ENCODE measurements at regions not wholly inside any gene's neighbourhood (a gene's known extent, or its start where the extent isn't known, plus 50 kb on each side); places are given as distances from the start of the nearest gene placed in this dataset.

DNA sequence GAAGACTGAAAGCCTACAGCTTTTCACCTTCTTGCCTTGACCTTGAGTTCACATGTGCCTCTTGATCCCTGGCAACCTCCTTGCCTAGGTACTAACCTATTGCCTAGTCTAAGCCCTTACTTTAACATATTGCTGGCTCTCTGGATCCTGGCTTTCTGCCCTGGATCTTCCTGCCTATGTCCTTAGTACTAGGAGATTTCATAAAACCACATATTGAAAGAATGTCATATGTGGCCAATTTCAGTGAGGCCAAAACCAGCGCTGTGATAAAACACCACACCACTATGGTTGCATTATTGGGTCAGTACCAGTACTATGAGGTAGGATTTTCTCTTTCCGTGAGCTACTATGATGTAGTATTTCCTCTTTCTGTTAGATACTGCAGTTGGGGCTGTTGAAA, 80.4 kb downstream of the CT47B1 start:
- no peak for ATAC-seq
- POLR2A ChIA-PET = no interaction called here
- H3K4me2 ChIP-seq = no peak overlapping the region
- CTCF ChIA-PET = no interaction called here
- no peaks in the 10 kb centered on the region for H3K9me3 ChIP-seq
- TF ChIP-seq HOXA7 (CRISPR knock-in tag; IDR thresholded peaks at IDR 0.05) (no peak), TFCP2L1 (CRISPR knock-in tag; IDR thresholded peaks at IDR 0.05) (no peak), RCOR1 (IDR thresholded peaks at IDR 0.05; ENCODE audit: low read depth, low read length) (no peak), NR3C1 (IDR thresholded peaks at IDR 0.05) (no peak), SMC3 (IDR thresholded peaks at IDR 0.05) (no peak), TP53 (CRISPR knock-in tag; IDR thresholded peaks at IDR 0.05) (no peak), RAD21 (conservative IDR thresholded peaks at IDR 0.05 in 1 of 2, IDR thresholded peaks at IDR 0.05 in 1 of 2) (no peak), ESRRA (IDR thresholded peaks at IDR 0.05; ENCODE audit: borderline replicate concordance, low read length) (no peak)
- peaks cover 15% of the 10 kb centered on the region for H3K4me1 ChIP-seq
- DNase-seq (ENCODE audit: low read depth in 1 of 2, low spot score in 1 of 2) = no peak
- WGBS (ENCODE audit: missing lambda C conversion rate) = 55% methylated on average over 2 of the region's 2 CpGs
- no peak overlapping the region for H3K27ac ChIP-seq
- H3K4me3 ChIP-seq = no peak overlapping the region
- FAIRE-seq = no peak

DNA sequence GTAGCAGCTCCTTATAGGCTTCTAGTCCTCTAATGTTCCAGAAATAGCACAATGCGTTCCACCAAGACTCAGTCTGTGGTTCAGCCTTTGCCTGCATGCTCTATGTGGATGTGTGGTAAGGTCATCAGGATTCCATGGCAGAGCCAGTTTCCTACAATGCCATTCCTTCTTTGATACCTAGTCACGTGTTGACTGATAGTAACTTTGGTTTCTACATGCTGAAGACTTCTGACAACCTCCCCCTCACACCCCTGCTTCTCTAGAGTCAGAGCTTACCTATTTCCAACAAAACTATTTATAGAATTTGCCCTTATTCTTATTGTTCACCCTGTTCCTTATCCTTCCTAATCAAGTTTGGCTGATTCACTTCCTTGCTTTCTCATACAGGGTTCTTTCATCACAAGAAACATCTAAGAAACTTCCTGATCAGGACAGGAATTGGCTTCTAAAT, 81.1 kb downstream of the CT47B1 start:
- no peak for ATAC-seq
- TF ChIP-seq, protein P1, sequence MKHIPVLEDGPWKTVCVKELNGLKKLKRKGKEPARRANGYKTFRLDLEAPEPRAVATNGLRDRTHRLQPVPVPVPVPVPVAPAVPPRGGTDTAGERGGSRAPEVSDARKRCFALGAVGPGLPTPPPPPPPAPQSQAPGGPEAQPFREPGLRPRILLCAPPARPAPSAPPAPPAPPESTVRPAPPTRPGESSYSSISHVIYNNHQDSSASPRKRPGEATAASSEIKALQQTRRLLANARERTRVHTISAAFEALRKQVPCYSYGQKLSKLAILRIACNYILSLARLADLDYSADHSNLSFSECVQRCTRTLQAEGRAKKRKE (CRISPR knock-in tag; IDR thresholded peaks at IDR 0.05; ENCODE audit: low read depth) = no peak
- no peak for TF ChIP-seq CBX2 (IDR thresholded peaks at IDR 0.05; ENCODE audit: borderline replicate concordance, low read depth)
- TF ChIP-seq GATA3 (IDR thresholded peaks at IDR 0.05; ENCODE audit: borderline replicate concordance) = no peak
- TF ChIP-seq POLR2AphosphoS2 (conservative IDR thresholded peaks at IDR 0.05; ENCODE audit: low read length) = no peak
- TF ChIP-seq TFCP2L1 (CRISPR knock-in tag; IDR thresholded peaks at IDR 0.05) = no peak
- TF ChIP-seq TP53 (CRISPR knock-in tag; IDR thresholded peaks at IDR 0.05) = no peak
- no peak for TF ChIP-seq KDM1A (IDR thresholded peaks at IDR 0.05; ENCODE audit: low read depth)
- TF ChIP-seq FOXS1 (CRISPR knock-in tag; IDR thresholded peaks at IDR 0.05) = no peak
- TF ChIP-seq MAZ (IDR thresholded peaks at IDR 0.05; ENCODE audit: borderline replicate concordance, low read depth, low read length) = no peak
- no peak for TF ChIP-seq NR3C1 (IDR thresholded peaks at IDR 0.05)
- no peak for TF ChIP-seq ZSCAN20 (CRISPR knock-in tag; IDR thresholded peaks at IDR 0.05)
- no peak for TF ChIP-seq RNF2 (IDR thresholded peaks at IDR 0.05; ENCODE audit: borderline replicate concordance, low read depth)
- no peak for TF ChIP-seq HOXA7 (CRISPR knock-in tag; IDR thresholded peaks at IDR 0.05)
- TF ChIP-seq HOXB5 (CRISPR knock-in tag; IDR thresholded peaks at IDR 0.05) = no peak
- no peak for FAIRE-seq
- no peak overlapping the region for H3K4me3 ChIP-seq
- ChIA-PET POLR2A (no interaction called here), CTCF (no interaction called here)
- H3K4me1 ChIP-seq = peaks cover 18% of the 10 kb centered on the region
- no peaks in the 10 kb centered on the region for H3K9me3 ChIP-seq
- 44% methylated on average over 2 of the region's 2 CpGs for WGBS (ENCODE audit: missing lambda C conversion rate)
- H3K4me2 ChIP-seq = no peak overlapping the region
- DNase-seq (ENCODE audit: low read depth in 1 of 2, low spot score in 1 of 2) = no peak
- no peak overlapping the region for H3K27ac ChIP-seq

DNA sequence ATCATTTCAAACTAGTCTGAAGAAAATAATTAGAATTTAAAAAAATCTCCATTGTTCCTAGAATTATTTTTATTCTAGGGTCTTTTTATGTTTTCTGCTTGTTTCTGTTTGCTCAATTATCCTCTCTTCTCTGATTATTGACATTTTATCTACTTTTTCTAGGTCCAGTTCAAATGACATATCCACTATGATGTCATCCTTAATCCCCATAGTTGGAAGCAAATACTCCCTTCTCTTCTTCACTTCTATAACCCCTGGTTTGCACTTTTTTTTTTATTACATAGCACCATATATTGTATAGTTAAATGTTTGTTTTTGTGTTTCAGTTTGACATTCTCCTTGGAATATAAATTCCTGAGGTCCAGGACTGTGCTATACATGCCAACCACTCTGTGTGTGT, 82.6 kb downstream of the CT47B1 start:
- TF ChIP-seq CEBPB (IDR thresholded peaks at IDR 0.05) (no peak), MAZ (IDR thresholded peaks at IDR 0.05; ENCODE audit: borderline replicate concordance, low read depth, low read length) (no peak), CBX2 (IDR thresholded peaks at IDR 0.05; ENCODE audit: borderline replicate concordance, low read depth) (no peak), HOXA7 (CRISPR knock-in tag; IDR thresholded peaks at IDR 0.05) (no peak), CHD4 (IDR thresholded peaks at IDR 0.05; ENCODE audit: borderline replicate concordance) (no peak), FOSL2 (IDR thresholded peaks at IDR 0.05) (no peak), FOSL2 (CRISPR knock-in tag; IDR thresholded peaks at IDR 0.05) (no peak), RNF2 (IDR thresholded peaks at IDR 0.05; ENCODE audit: borderline replicate concordance, low read depth) (no peak), NPAS2 (CRISPR knock-in tag; IDR thresholded peaks at IDR 0.05; ENCODE audit: borderline replicate concordance) (no peak)
- TF ChIP-seq, protein P2, sequence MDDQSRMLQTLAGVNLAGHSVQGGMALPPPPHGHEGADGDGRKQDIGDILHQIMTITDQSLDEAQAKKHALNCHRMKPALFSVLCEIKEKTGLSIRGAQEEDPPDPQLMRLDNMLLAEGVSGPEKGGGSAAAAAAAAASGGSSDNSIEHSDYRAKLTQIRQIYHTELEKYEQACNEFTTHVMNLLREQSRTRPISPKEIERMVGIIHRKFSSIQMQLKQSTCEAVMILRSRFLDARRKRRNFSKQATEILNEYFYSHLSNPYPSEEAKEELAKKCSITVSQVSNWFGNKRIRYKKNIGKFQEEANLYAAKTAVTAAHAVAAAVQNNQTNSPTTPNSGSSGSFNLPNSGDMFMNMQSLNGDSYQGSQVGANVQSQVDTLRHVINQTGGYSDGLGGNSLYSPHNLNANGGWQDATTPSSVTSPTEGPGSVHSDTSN (IDR thresholded peaks at IDR 0.05) = no peak
- TF ChIP-seq, protein P3, sequence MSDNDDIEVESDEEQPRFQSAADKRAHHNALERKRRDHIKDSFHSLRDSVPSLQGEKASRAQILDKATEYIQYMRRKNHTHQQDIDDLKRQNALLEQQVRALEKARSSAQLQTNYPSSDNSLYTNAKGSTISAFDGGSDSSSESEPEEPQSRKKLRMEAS (IDR thresholded peaks at IDR 0.05) = no peak
- Histone ChIP-seq H3K4me1 (peaks cover 18% of the 10 kb centered on the region), H3K9me3 (no peaks in the 10 kb centered on the region), H3K27ac (no peak overlapping the region), H3K4me2 (no peak overlapping the region), H3K4me3 (no peak overlapping the region)
- FAIRE-seq (no peak), DNase-seq (ENCODE audit: low read depth in 1 of 2, low spot score in 1 of 2) (no peak), ATAC-seq (no peak)
- CTCF ChIA-PET = no interaction called here
- POLR2A ChIA-PET = no interaction called here

Measured in A549 (cell line).